ENCODE measurements at regions not wholly inside any gene's neighbourhood (a gene's known extent, or its start where the extent isn't known, plus 50 kb on each side); places are given as distances from the start of the nearest gene placed in this dataset.

GRCh38 chr13:65964672-65965071 is 1265.5 kb downstream of the PCDH9 start:
- Mint-ChIP-seq H3K9me3 (peaks cover 8% of the 10 kb centered on the region), H3K27ac (no peak overlapping the region), H3K27me3 (ENCODE audit: low read depth) (no peaks in the 10 kb centered on the region), H3K36me3 (no peaks in the 10 kb centered on the region; the same call in 1 of the 2 replicates), H3K4me3 (no peak overlapping the region), H3K4me1 (no peaks in the 10 kb centered on the region)
- ChIA-PET CTCF (no interaction called here), POLR2A (no interaction called here)
- ATAC-seq (no peak), DNase-seq (ENCODE audit: low spot score) (no peak)
- TF ChIP-seq HMGXB4 (CRISPR knock-in tag; IDR thresholded peaks at IDR 0.05) (no peak), PRRX2 (CRISPR knock-in tag; IDR thresholded peaks at IDR 0.05) (no peak), NFE2L1 (CRISPR knock-in tag; IDR thresholded peaks at IDR 0.05) (no peak), NFYB (CRISPR knock-in tag; conservative IDR thresholded peaks at IDR 0.05; ENCODE audit: low read depth) (no peak), ZNF416 (CRISPR knock-in tag; IDR thresholded peaks at IDR 0.05) (no peak), PRDM15 (CRISPR knock-in tag; IDR thresholded peaks at IDR 0.05) (no peak), E2F4 (CRISPR knock-in tag; IDR thresholded peaks at IDR 0.05; ENCODE audit: borderline replicate concordance, low read depth) (no peak), ZMAT4 (CRISPR knock-in tag; IDR thresholded peaks at IDR 0.05) (no peak), ATF6 (CRISPR knock-in tag; IDR thresholded peaks at IDR 0.05) (no peak), ZNF281 (CRISPR knock-in tag; IDR thresholded peaks at IDR 0.05) (no peak), FOXJ3 (CRISPR knock-in tag; IDR thresholded peaks at IDR 0.05; ENCODE audit: borderline replicate concordance) (no peak), ZNF232 (CRISPR knock-in tag; IDR thresholded peaks at IDR 0.05) (no peak), ELF4 (CRISPR knock-in tag; IDR thresholded peaks at IDR 0.05; ENCODE audit: low read depth) (no peak), ZBTB43 (CRISPR knock-in tag; IDR thresholded peaks at IDR 0.05) (no peak)
